Panc1 (cell line): ENCODE measurements at regions not wholly inside any gene's neighbourhood (a gene's known extent, or its start where the extent isn't known, plus 50 kb on each side); places are given as distances from the start of the nearest gene placed in this dataset.

Experiments
- TF ChIP-seq, protein P1 (sequence below): fragments of 450-650 bp; IDR thresholded peaks from 2 replicates; pipeline ENCODE4 v1.5.1; 2017; ENCODE audit warnings: mild to moderate bottlenecking
- TF ChIP-seq, protein P2 (sequence below), 2 experiments: IDR thresholded peaks; 2 replicates each; pipeline ENCODE4 v1.6.1; 2011 to 2012; ENCODE audit warnings: low read depth in 2 of 2, control low read depth in 1 of 2, low read length in 1 of 2, mild to moderate bottlenecking in 1 of 2, moderate library complexity in 1 of 2; ENCODE audit not compliant: insufficient read depth in 1 of 2

DNA sequence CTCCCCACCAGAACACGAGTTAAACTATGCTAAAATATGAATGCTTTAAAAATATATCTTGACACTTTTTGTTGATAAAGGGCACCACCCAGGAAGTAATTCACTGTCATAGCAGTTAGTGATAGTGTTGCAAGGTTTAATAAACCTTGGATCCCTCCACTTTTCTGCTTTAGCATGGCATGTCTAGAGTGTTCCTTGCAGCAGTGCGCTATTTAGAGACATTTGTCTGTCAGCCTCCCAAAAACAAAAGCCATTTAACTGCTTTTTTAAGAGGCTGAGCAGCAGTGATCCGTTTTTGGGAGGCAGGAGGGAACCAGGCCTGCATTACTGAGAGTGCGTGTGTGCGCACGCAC is 69.6 kb upstream of the RAB11FIP2 start:
- TF ChIP-seq, protein P1, sequence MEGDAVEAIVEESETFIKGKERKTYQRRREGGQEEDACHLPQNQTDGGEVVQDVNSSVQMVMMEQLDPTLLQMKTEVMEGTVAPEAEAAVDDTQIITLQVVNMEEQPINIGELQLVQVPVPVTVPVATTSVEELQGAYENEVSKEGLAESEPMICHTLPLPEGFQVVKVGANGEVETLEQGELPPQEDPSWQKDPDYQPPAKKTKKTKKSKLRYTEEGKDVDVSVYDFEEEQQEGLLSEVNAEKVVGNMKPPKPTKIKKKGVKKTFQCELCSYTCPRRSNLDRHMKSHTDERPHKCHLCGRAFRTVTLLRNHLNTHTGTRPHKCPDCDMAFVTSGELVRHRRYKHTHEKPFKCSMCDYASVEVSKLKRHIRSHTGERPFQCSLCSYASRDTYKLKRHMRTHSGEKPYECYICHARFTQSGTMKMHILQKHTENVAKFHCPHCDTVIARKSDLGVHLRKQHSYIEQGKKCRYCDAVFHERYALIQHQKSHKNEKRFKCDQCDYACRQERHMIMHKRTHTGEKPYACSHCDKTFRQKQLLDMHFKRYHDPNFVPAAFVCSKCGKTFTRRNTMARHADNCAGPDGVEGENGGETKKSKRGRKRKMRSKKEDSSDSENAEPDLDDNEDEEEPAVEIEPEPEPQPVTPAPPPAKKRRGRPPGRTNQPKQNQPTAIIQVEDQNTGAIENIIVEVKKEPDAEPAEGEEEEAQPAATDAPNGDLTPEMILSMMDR = no peak
- TF ChIP-seq, protein P2, sequence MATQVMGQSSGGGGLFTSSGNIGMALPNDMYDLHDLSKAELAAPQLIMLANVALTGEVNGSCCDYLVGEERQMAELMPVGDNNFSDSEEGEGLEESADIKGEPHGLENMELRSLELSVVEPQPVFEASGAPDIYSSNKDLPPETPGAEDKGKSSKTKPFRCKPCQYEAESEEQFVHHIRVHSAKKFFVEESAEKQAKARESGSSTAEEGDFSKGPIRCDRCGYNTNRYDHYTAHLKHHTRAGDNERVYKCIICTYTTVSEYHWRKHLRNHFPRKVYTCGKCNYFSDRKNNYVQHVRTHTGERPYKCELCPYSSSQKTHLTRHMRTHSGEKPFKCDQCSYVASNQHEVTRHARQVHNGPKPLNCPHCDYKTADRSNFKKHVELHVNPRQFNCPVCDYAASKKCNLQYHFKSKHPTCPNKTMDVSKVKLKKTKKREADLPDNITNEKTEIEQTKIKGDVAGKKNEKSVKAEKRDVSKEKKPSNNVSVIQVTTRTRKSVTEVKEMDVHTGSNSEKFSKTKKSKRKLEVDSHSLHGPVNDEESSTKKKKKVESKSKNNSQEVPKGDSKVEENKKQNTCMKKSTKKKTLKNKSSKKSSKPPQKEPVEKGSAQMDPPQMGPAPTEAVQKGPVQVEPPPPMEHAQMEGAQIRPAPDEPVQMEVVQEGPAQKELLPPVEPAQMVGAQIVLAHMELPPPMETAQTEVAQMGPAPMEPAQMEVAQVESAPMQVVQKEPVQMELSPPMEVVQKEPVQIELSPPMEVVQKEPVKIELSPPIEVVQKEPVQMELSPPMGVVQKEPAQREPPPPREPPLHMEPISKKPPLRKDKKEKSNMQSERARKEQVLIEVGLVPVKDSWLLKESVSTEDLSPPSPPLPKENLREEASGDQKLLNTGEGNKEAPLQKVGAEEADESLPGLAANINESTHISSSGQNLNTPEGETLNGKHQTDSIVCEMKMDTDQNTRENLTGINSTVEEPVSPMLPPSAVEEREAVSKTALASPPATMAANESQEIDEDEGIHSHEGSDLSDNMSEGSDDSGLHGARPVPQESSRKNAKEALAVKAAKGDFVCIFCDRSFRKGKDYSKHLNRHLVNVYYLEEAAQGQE (IDR thresholded peaks at IDR 0.05; ENCODE audit: insufficient read depth in 1 of 2, low read depth in 2 of 2, low read length in 1 of 2) = no peak
